Activated T-cell treated with anti-CD3 and anti-CD28 coated beads for 1 hour (primary cell): ENCODE measurements at regions not wholly inside any gene's neighbourhood (a gene's known extent, or its start where the extent isn't known, plus 50 kb on each side); places are given as distances from the start of the nearest gene placed in this dataset.
"Not testable (repeated sequence)": the region's sequence is repeated elsewhere in the genome, so short reads cannot be mapped to it uniquely, and the experiment has no call there.

Experiments used
- DNase-seq: peaks from one replicate; pipeline ENCODE4 v3.0.0-alpha.2; 2020; ENCODE audit warnings: low read depth

DNA sequence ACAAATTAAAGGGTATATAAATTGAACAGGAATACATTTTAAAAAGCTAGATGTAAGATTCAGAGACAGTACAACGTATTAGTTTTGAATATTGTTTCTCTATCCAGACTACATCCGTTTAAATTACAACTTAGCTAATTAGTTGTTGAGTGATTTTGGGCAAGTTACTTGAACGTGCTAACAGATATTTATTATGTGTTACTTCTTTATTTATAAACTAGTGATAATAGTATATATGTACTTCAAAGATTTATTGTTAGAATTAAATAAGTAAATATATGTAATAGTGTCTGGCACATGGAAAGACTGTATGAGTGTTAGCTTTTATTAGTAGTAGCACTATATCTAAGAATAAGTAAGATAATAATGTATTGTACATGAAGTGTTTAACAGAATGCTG is 92.0 kb upstream of the GBE1 start:
- no peak for DNase-seq

DNA sequence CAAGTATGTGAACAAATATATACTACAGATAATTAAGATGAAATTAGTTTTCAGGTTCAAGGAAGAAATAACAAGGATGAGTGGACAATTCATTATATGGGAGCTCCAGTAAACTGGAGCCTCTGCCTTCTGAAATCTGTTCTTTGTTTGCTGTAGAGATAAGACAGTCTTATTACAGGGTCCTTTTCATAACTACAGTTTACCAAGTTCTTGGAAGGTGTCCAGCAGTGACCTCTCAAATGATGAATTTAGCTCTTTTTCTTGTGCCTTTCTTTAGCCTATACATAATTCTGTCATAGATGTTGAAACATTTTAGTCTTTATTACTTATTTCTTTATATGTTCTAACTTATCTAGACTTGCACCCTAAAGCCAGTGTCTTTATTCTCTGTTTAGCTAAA is 89.7 kb upstream of the GBE1 start:
- no peak for DNase-seq

DNA sequence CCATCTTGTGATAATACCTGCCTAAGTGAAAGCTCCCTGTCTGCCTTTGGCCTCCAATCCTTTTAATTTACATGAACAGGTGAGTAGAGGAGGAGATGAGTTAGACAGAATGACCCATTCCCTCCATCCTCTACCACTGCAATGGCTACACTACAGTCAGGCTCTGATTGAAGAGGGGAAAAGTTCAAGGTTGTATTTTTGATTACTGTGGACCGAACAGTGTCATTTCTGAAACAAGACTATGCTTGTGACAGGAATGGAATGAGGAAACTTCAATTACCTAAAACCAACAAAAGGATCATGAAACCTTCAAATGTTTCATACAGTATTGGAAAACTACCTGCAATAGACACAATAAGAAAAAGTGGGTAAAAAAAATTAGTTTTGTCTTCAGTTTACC is 85.5 kb upstream of the GBE1 start:
- no peak for DNase-seq

DNA sequence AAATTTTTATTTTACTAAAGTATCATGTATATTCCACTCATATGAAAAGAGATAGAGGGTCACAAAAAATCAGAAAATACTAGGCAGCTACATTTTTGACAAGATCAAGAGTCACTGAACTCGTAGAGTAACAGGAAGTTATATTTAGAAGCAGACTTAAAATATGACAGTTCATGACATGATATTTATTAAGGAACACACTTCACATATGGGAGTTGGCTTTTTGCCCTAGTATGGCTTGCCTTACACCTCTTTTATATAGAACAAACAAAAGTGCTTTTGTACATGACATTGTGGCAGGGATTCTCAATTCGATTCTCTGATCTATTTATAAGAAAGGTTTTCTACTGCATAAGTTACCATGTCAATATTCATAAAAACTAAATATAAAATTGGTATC is 80.1 kb upstream of the GBE1 start:
- no peak for DNase-seq

DNA sequence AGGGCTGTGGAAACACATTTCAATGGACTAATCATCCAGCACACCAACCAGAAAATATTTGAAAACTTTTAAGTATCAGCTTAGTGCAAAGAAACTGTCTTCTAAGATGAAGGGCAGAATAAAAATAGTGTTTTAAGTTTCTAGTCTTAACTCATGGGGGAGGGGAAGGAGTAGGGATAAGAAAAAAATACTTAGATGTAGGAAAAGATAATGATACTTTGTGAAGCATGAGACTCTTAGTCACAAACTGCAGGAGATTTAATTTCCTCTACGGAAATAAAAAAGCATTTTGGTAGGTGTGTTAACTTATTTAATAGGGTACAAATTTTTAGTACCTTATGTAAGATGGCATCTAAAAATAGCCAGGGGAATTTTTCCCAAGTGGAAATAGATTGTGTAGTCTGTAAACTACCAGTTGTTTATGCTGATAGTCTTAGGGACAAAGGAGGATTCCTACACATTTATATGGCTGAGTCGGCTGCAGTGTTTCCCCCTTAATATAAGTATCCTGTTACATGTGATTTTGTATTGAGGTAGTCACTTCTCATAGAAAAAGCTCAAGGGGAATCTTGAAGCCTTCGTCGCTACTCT is 78.2 kb upstream of the GBE1 start:
- no peak for DNase-seq

DNA sequence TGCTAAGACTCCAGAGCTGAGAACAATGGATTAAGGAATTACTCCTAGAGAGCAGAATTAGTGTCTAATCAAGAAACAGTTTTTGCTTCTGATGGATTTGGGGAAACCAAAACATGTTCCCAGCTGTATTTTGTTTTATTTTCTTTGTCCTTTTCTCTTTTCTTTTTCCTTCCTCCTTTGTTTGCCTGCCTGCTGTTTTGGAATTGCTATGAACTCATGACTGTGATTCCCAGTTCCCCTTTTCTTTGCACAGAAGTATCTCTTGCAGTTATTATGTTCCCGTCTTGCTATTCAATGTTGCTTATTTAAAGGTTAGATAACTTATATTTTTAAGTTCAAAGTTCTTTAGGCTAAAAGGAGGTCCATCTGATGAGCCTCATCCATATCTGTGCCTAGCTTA is 77.0 kb upstream of the GBE1 start:
- DNase-seq = no peak

DNA sequence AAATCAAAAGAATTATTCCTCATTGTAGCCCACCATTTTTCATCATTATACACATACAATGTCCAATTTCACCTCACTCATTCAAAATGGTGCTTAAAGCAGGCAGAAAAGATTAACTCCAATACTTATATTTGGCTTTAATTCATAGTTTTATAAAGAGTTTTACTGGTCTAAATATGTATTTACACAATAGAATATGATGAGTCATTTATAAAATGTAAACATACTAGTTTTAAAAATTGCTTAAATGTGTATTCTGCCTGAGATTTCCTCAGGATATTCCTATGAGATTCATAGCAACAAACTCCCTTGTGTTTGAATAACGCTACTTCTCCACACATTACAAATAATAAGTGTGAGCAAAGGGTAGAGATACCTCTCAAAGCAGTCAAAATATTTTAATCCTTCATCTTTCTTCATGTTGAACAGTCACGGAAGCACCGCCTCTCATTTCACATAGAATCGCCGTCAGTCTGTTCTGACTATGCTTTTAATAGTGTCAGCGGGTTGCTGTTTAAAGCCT is 75.7 kb upstream of the GBE1 start:
- DNase-seq = no peak

DNA sequence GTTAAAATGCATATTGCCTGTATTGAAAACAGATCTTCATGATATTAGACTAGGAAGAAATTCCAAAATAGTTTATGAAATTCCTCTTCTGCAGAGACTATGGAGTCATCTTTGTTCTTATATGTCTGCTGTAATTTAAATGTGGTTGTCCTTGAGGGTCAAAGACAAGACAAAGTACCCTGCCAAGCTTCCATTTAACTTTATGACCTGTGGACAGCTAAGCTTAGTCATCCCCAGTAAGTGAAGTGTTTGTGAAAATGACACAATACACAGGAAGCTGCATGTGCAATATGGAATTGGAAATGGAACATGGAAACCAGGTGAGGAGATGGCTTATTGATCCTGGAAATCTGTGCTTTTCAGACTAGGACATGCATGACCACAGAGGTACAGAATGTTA is 68.5 kb upstream of the GBE1 start:
- DNase-seq = no peak

DNA sequence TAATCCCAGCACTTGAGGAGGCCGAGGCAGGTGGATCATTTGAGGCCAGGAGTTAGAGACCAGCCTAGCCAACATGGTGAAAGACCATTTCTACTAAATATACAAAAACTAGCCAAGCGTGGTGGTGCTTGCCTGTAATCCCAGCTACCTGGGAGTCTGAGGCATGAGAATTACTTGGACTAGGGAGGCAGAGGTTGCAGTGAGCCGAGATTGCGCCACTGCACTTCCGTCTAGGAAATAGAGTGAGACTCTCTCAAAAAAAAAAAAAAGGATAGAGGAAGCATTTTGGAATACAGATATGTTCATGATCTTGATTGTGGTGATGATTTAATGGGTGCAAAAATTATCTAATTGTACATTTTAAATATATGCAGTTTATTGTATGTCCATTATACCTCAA is 67.8 kb upstream of the GBE1 start:
- not testable (repeated sequence) for DNase-seq

DNA sequence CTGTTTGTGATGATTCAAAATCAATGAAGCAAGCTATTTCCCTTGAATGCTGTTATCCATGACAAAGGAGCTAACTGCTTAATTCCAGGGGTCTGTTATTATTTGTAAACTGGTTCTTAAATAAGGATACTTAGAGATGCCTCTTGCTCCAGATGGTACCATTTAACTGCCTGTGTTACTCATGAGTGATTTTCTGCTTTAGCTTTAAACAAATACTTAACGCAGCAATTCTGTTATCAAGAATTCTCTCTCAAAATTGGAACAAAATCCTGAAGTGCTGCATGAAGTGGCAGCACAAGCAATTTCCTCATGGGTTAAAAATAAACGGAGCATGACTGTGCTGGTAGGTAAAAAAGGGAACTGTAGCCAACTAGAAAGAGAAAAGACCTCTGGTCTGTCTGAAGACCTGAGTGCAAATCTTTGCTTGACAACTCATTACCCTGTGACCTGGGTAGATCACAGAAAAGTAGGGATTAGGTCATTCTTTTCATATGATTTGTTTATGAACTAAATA is 62.5 kb upstream of the GBE1 start:
- no peak for DNase-seq

DNA sequence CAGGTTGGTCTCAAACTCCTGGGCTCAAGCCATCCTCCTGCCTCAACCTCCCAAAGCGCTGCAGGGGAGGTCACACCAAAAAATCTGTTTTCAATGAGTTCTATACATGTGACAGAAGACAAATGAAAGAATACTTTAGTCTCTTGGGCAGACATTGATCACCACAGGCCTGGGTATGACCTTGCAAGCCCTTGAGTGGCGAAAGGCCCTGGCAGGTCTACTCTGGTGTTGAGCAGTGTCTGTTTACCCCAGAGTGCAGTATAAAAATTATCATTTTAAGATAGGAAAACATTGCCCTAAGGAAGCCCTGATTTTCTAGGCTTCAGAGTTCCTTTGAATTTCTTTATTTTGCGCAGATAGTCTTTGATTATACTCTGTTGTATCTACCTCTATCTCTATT is 61.6 kb upstream of the GBE1 start:
- DNase-seq = no peak

DNA sequence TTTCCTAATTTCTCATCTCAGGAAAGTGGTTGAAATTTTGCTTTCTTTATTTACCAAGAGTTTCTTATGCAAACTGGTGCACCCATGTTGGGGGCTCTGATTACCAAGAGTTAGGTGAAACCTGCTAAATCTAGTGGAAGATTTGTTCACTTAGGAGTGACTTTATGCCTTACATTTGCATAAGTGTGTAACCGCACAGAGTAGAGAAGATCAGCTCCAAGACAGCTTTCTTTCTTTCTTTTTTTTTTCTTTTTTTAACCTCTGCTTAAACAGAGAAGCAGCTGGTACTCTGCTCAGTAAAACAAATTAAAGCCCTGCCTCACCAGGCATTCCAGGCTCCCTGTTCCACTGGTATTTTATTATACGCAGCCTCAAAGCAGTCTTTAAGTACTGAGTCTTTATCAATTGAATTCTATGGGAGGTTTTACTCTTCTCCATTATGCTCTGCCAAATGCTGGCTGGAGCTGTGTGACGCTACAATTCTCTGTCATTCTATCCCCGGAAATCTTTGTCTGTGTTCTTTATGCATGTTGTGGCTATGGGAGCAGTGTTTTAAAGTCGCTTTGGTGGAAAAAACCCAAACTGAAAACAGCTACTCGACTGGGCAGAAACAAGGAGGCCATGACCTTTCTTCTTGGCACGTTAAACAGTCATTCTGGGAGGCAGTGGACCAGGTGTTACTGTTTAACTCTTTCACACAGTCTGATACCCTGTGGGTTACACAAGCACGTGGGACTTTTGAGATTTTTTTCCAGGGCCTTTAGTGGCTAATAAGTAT is 55.2 kb upstream of the GBE1 start:
- no peak for DNase-seq

DNA sequence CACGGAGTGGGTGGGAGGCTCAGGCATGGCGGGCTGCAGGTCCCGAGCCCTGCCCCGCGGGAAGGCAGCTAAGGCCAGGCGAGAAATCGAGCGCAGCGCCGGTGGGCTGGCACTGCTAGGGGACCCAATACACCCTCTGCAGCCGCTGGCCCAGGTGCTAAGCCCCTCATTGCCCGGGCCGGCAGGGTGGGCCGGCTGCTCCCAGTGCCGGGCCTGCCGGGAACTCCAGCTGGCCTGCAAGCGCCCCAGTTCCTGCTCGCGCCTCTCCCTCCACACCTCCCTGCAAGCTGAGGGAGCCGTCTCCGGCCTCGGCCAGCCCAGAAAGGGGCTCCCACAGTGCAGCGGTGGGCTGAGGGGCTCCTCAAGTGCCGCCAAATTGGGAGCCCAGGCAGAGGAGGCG is 50.7 kb upstream of the GBE1 start:
- DNase-seq = not testable (repeated sequence)
